ENCODE measurements at regions not wholly inside any gene's neighbourhood (a gene's known extent, or its start where the extent isn't known, plus 50 kb on each side); places are given as distances from the start of the nearest gene placed in this dataset.

GRCh38 chr14:56892959-56893358 lies 82.7 kb upstream of the OTX2 start:
- TF ChIP-seq EZH2phosphoT487 (IDR thresholded peaks at IDR 0.05): no peak
- TF ChIP-seq CTCF (IDR thresholded peaks at IDR 0.05): no peak
- TF ChIP-seq EZH2 (IDR thresholded peaks at IDR 0.05): no peak
- peaks cover 86% of the 10 kb centered on the region for H3F3A ChIP-seq (ENCODE audit: low read depth)
- H4K20me1 ChIP-seq (ENCODE audit: low read depth): no peaks in the 10 kb centered on the region
- H2AFZ ChIP-seq (replicated peaks): peak overlapping the region; percentile 11
- no peaks in the 10 kb centered on the region for H3K27me3 ChIP-seq
- no peak overlapping the region for H3K9ac ChIP-seq
- Mint-ChIP-seq H3K4me1 (peaks cover 83% of the 10 kb centered on the region), H3K27me3 (ENCODE audit: insufficient read depth, low read depth) (peaks cover 6% of the 10 kb centered on the region), H3K9me3 (peaks cover 2% of the 10 kb centered on the region), H3K36me3 (no peaks in the 10 kb centered on the region), H3K4me3 (no peak overlapping the region), H3K27ac (peak overlapping the region; percentile 61)
- H3K27ac ChIP-seq: peak overlapping the region; percentile 63
- H3K4me3 ChIP-seq: no peak overlapping the region
- DNase-seq (ENCODE audit: low spot score): no peak
- no peaks in the 10 kb centered on the region for H3K9me3 ChIP-seq (ENCODE audit: low read depth)
- H3K4me2 ChIP-seq: peak overlapping the region; percentile 75
- peaks cover 11% of the 10 kb centered on the region for H3K79me2 ChIP-seq (ENCODE audit: low read depth)
- H3K4me1 ChIP-seq: peaks cover 84% of the 10 kb centered on the region
- H3K36me3 ChIP-seq: no peaks in the 10 kb centered on the region

- H3K4me3 ChIP-seq: no peak overlapping the region
- H3K9ac ChIP-seq: no peak overlapping the region
- H3K27ac Mint-ChIP-seq: peak overlapping the region; percentile 37
- no peaks in the 10 kb centered on the region for H3K36me3 Mint-ChIP-seq
- H3K36me3 ChIP-seq: no peaks in the 10 kb centered on the region
- peaks cover 89% of the 10 kb centered on the region for H3K4me1 Mint-ChIP-seq
- H3K4me2 ChIP-seq: peak overlapping the region; percentile 75
- peaks cover 20% of the 10 kb centered on the region for H3K79me2 ChIP-seq (ENCODE audit: low read depth)
- peak; percentile 32 for DNase-seq (ENCODE audit: low spot score)
- peak overlapping the region; percentile 24 for H3K27ac ChIP-seq
- no peaks in the 10 kb centered on the region for H3K27me3 ChIP-seq
- peaks cover 94% of the 10 kb centered on the region for H3F3A ChIP-seq (ENCODE audit: low read depth)
- peaks cover 6% of the 10 kb centered on the region for H3K27me3 Mint-ChIP-seq (ENCODE audit: insufficient read depth, low read depth)
- H3K9me3 ChIP-seq (ENCODE audit: low read depth): no peaks in the 10 kb centered on the region
- H4K20me1 ChIP-seq (ENCODE audit: low read depth): no peaks in the 10 kb centered on the region
- peaks cover 89% of the 10 kb centered on the region for H3K4me1 ChIP-seq
- H2AFZ ChIP-seq (replicated peaks): no peak overlapping the region
- no peak overlapping the region for H3K4me3 Mint-ChIP-seq
- peaks cover 2% of the 10 kb centered on the region for H3K9me3 Mint-ChIP-seq
- TF ChIP-seq CTCF (IDR thresholded peaks at IDR 0.05): no peak
- TF ChIP-seq EZH2 (IDR thresholded peaks at IDR 0.05): no peak
- no peak for TF ChIP-seq EZH2phosphoT487 (IDR thresholded peaks at IDR 0.05)
Observed at GRCh38 chr14:56891226-56891625, 80.9 kb upstream of the OTX2 start.

- Histone ChIP-seq H3F3A (ENCODE audit: low read depth) (peaks cover 92% of the 10 kb centered on the region), H3K9ac (no peak overlapping the region), H3K4me1 (peaks cover 96% of the 10 kb centered on the region), H4K20me1 (ENCODE audit: low read depth) (no peaks in the 10 kb centered on the region), H3K9me3 (ENCODE audit: low read depth) (no peaks in the 10 kb centered on the region), H3K27ac (peak overlapping the region; percentile 99), H3K79me2 (ENCODE audit: low read depth) (peaks cover 35% of the 10 kb centered on the region), H3K4me2 (peak overlapping the region; percentile 75), H3K36me3 (no peaks in the 10 kb centered on the region), H3K4me3 (no peak overlapping the region), H3K27me3 (no peaks in the 10 kb centered on the region), H2AFZ (replicated peaks) (no peak overlapping the region)
- DNase-seq (ENCODE audit: low spot score): no peak
- no peak overlapping the region for H3K4me3 Mint-ChIP-seq
- peaks cover 86% of the 10 kb centered on the region for H3K4me1 Mint-ChIP-seq
- no peaks in the 10 kb centered on the region for H3K9me3 Mint-ChIP-seq
- no peak overlapping the region for H3K27ac Mint-ChIP-seq
- TF ChIP-seq CTCF (IDR thresholded peaks at IDR 0.05): no peak
- TF ChIP-seq EZH2 (IDR thresholded peaks at IDR 0.05): no peak
- no peak for TF ChIP-seq EZH2phosphoT487 (IDR thresholded peaks at IDR 0.05)
- H3K27me3 Mint-ChIP-seq (ENCODE audit: insufficient read depth, low read depth): peaks cover 4% of the 10 kb centered on the region
- no peaks in the 10 kb centered on the region for H3K36me3 Mint-ChIP-seq
Observed at GRCh38 chr14:56889705-56890104, 79.4 kb upstream of the OTX2 start.

Measured in neural progenitor cell (in vitro differentiated cells).